Hematopoietic multipotent progenitor cell (in vitro differentiated cells): ENCODE measurements at regions not wholly inside any gene's neighbourhood (a gene's known extent, or its start where the extent isn't known, plus 50 kb on each side); places are given as distances from the start of the nearest gene placed in this dataset.

Experiments
- DNase-seq, 3 donors: peaks; one replicate each; pipeline ENCODE4 v3.0.0-alpha.2; 2011 to 2015; ENCODE audit warnings: low read depth in 2 of 3, low spot score in 2 of 3

DNA sequence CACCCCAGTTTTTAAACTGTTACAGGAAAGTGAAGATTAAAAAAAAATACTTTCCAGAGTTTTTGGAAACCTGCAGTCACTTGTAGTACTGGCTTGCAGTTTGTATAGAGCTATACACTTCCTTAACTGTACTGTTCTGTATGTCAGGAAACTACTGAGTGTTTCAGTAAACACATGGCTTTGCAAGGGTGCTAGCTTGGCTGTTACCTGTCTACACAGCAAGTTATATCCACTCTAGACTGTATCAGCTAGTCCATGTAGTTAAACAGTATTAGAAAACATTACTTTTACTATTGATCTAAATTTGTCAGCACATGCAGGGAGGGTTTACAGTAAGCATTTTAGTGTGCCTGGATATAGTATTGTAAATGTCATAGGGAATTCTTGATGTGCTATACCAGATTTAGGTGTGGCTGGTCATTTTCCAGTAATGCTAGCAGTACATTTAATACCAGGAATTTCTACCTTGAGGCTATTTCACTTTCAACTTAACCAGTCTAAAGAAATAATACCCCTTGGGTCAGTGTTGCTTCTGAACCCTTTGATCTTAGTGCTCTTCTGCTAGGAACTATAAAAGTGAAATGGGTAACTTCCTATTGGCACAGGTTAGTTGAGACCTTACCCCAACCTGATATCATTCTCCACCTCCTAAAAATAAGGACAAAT is 192.3 kb upstream of the ANKRD50 start:
- no peak for DNase-seq

DNA sequence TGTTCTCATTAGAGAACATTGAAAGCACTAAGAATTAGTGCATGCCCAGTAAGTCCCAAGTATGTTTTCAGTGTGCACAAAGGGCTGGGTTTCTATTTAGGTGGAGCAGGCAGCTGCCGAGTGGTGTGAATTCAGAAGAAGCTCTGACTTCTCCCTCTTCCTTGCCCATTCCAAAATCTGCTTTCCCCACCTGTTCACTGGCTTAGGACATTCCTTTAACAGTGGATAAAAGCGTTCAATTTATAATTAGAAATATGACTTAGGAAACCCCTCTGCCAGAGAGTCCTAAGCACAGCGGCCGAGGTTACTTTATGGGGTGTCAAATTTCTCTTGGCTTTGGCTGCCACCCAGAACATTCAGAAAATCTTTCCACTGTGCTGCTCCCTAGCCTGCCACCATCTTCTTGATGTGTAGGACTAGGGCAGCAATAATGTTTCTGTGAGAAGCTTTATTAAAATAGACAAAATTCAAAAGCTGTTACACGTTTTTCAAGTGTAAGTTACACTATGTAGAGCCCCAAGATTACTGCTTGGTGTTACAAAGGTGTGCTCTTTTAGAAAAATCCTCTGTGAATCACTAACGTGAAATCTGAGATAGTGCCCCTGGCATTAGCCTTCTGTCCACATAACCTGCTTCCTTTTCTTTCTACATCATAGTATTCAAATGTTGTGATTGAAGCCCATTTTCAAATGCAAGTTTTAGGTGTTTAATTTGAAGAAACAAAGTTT is 191.6 kb upstream of the ANKRD50 start:
- no peak for DNase-seq

DNA sequence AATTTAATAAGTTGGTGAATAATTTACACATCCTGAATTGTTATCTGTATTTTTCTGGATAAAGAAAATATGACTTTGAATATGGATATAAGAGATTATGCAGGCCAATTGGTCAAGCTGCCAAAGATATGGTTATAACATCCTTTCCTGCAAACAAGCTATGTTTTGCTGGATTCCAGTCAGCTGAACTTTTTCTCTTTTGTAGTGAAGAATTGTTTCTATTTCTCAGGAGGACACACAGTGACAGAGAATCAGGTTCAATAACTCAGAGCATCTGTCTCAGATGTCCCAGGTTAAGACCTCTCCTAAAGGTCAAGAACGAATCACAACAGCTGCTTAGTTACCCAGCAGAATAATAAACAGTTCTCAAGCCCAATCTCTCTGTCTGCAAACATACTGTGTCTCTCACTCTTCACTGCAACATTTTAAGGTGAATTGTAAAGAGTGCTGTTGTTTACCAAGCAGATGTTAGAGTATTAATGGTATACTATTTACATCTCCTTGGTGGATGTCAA is 189.5 kb upstream of the ANKRD50 start:
- DNase-seq: no peak

DNA sequence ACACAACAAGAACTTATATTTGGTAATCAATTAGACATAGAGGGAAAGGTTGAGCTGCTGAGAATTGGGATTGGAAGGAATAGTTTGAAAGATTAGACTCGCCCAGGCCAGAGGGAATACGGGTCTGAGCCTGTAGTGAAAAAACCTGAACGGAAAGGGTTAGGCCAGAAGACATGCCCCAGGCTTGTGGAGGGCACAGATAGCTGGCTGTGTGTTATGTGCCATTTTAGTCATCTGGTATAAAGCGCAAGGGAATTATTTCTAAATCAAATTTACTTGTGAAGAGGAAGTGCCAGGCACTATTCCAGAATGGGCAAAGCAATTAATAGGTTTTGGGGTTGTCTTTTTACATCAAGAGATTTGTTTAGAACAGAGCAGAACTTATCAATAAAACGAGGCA is 187.5 kb upstream of the ANKRD50 start:
- DNase-seq: no peak

DNA sequence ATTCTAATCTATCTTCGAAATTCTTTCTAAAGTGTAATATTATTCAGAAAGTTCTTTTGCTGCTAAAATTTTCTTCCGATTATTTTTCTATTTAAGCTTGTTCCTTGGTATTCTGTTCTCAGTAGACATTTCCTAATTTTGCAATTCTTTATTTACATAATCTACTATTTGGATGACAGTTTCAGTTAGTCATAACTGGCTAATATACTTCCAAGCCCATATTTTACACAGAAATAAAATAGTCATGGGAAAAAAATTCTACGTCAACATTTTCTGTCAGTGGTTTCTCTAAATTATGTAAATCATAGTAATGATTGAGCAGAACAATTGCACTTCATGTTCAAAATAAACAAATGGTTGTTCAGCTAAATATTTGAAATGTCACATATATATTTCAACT is 178.0 kb upstream of the ANKRD50 start:
- DNase-seq: no peak

DNA sequence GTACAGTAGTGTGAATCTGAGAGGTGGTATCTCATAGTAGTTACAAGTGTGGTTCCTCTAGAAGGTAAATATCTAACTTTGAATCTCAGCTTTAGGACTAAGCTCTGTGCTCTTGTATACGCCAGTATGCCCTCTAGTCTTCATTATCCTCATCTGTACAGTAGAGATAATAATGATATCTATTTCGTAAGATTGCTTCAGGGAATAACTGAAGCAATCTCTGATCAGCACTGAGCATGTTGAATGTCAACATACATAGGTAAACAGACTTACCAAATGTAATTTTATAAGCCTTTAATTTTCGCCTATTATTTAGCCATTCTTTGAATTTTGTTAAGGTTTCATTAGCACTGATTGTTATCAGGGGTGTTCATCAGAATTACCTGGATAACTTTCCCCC is 175.2 kb upstream of the ANKRD50 start:
- no peak for DNase-seq

DNA sequence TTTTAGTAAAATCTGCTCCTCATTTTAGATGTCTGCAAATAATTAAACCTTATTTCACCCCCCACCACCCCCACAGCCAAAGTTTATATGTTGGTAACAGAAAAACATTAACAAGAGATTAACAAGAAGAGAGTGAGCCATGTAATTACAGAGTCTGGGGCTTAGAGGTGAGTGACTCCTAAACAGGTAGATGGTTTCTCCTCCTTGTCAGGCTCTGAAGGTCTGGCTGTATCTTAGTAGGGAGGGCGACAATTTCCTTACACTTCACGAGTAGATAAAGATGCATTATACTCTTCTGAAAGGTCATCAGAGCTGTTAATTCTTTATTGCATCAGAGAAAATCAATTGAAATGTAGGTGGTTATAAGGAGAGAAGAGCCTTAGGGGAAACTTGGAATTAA is 171.8 kb upstream of the ANKRD50 start:
- no peak for DNase-seq

DNA sequence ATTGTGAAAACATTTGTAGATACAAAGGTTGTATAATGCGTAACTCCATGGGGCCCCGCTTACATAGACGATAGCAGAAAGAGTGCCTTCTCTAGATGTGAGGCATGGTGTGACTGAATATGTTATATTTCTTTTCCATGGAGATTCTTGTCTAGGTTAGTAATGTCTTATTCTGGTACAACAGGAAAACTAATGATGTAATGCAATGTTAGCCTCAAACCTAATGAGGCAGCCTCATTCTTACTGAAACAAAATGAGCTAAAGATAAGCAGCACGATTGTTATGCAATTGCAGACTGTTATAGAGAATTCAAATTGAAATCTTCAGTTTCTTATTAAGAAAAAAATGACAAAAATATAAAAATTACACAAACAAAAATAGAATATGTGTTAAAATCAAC is 171.1 kb upstream of the ANKRD50 start:
- DNase-seq: no peak

DNA sequence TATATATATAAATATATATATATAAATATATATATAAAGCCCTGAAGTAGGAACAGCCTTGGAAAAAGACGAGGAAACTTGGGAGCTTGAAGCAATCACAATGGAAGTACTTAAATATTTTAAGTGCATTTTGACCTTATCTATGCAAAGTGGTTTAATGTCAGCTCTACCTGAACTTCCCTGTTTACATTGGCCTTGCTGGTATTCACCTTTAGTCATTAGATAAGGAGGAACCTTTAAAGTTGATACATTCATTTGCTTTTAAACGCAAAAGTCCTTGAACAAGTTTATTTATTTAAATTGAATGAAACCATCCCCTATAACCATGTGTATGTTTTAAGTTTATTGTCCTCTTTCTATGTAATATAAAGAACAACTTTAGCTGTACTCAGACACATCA is 166.7 kb upstream of the ANKRD50 start:
- no peak for DNase-seq

DNA sequence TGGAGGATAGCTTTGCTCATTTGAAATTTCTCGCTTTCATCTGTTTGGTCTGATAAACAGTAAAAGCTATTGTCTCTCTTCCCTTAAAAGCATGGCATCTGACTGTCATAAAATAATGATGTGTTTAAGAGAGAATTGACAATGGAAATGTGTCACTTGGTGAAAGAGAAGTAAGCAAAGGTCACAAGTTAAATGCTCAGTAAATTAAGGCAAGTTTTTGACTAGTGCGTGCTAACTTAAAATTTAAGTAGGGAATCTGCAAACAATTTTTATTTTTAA is 161.6 kb upstream of the ANKRD50 start:
- DNase-seq: no peak

DNA sequence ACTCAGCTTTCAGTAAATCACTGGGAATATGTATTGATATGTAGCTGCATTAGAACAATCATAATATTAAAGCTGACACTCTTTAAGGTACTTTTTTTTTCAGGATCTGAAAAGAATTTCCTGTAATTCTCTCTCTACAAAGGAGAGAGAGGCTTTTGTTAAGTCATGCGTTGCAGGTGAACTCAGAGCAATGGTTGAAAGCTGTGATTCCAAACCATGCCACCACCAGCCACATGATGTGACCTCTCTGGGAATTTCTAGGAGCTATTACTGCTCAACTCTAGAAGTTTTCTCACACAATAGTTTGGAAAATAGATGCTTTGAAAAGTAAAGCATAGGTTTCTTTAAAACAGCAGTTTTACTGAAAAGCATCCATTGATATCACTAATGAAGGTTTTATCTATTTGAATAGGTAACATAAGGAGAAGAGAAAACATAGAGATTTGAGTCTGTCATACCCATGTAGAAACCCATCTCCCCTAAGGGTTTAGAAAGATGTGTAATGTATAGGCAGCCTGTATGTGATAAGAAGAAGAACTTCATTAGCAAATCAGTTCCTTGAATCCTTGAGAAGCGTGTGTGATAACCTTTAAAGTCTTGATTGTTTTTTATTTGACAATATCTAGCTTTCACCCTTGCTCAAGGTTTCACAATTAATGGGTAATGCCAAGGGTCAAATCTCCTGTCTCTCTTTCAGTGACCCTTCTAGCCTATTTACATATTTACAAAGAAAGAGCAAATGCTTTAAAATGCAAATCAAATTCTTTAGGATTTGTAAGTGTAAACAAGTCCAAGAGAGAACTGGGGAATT is 161.0 kb upstream of the ANKRD50 start:
- no peak for DNase-seq

DNA sequence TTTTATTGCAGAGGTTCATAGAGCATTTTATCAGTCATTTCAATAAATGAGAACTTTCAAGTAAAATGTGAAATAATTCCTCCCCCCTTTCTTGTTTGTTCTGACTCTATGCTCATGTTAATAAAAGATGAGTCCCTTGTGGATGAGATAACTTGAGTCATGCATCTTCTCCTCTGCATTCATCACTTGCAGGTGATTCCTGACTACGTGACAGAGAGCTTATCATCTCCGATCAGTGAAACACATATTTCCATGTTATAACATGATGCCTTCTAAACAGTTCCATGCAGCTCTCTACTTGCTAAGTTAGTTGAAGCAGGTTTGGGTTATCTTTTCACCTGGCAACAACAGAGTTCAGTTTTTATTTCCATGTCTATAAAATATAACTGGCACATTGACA is 160.1 kb upstream of the ANKRD50 start:
- DNase-seq: no peak

DNA sequence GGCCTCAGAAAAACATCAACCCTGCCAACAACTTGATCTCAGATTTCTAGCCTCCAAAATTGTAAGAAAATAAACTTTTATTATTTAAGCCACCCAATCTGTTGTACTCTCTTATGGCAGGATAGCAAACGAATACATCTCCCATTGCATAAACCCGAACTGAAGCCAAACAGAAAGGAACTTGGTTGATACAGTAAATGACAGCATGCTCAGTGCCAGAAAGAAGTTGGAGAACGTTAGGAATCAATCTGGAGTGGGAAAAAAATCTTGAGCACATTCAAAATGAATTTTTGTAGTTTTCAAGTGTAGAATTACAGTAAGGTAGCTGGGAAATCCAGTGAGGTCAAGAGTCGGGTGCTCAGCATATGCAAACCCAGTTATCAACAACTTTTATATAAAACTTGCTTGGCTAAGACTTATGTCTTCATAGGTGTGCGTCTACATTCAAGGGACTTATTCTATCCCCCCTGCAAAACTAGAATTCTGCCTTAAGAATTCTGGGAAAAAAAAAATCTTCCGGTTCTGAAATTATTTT is 157.5 kb upstream of the ANKRD50 start:
- no peak for DNase-seq

DNA sequence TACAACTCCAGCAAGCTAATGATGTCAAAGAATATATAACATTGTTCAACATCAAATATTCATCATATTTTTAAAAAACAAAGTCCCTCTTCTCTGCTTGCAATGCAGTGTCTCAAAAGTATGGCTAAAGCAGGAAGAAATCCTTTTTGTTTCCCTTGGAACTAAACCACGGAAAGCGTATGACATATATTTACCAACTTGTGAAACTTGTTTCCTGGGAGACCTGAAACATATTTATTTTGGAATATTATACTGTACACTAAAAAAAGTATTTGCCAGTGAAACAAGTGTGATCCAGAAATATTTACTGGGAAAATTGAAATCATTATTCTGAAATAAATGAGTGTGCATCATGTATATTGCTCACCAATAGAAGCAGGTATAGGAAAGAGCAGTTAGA is 156.0 kb upstream of the ANKRD50 start:
- no peak for DNase-seq

DNA sequence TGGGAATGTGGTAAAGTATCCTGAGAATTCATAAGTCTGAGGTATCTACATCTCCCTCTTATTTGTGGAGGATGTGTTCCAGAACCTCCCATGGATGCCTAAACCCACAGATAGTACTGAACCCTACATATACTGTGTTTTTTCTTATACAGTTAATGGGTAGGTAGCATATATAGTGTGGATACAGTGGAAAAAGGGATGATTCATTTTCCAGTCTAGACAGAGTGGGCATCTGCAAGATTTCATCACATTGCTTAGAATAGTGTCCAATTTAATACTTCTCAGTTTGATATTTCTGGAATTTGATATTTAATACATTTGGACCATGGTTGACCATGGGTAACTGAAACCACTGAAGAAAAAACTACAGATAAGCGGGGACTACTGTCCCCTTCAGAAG is 155.0 kb upstream of the ANKRD50 start:
- DNase-seq: no peak

DNA sequence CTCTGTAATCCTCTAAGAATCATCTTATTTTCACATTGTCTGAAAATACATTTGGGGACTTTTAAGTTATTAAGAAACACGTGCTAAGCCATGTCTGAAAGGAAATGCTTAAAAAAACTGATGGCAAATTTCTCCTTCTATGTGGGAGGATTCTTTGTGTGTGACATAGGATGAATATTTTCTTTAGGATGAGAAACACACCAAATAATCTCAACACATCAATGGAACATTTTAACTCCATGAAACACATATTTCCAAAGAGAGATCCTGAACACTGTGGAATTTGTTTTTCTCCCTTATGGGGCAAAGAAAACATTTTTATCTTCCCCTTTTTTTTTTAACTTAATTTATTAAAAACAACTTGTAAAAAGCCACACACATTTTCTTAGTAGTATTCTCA is 153.8 kb upstream of the ANKRD50 start:
- DNase-seq: no peak

DNA sequence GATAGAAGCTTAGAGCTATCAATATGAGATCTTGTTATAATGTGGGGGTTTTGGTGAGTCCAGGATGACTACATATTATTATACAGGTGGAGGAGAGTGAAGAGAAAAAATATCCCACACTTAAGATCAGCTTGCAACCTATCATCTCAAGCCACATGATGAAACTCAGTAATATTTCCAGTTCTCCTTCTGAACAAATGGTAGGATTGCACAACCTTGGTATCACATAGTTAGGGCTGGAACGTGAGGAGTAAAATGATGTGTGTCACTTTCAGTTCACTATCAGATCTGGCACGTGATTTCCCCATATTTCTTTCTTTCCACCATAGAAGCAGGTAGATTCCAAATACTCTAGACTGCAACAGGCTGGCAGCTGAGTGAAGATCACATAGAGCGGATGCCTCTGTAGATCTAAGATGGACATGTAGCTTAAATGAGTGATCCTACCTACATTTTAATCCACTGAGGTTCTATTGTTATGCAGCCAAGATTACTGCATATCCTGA is 150.6 kb upstream of the ANKRD50 start:
- DNase-seq: no peak

DNA sequence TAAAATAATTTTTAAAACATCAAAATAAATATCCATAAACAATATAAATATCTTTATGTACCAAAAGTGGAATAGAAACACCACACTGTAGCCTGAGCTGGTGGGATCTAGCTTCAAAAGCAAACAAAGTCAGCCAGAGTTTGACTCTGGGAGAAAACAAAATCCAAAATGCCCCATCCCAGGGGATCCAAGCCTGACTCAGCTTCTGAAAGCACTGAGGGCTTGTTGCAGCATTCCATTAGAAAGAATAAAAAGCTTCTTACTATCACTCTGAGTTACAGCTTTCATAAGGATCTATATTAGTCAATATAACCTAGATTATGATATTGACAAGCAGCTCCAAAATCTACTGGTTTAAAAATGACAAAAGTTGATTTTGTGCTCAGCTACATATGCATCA is 149.7 kb upstream of the ANKRD50 start:
- no peak for DNase-seq

DNA sequence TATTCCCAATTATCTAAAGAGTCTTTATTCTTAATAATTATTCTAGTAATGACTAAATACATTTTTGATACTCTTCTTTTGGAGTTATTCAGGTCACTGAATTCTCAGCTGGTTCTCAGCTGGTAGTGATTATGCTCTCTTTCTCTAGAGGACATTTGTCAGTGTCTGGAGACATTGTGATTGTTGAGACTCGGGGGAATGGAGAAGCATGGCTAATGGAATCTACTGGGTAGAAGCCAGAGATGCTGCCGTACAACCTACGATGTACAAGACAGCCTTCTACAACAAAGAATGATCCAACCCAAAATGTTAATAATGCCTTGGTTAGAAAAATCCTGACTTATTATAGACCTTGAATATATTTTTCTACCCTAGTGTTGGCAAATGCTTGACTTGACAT is 149.2 kb upstream of the ANKRD50 start:
- DNase-seq: no peak

DNA sequence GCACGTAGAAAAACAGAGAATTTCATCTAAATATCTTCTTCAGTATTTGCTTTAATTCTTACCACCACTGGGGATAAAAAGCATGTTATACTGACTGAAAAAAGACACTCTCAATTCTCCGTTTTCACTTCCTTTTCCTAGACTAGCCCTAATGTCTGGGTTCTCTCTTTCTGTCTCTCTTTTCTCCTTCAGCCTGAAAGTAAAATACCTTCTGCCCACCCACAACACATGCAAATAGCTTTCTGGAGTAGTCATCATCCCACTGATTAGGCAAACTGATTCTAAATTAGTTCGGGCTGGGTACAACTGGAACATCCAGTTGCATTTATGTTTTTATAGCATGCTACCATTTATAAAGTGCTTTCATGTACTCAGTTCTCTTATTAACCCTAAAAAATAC is 142.4 kb upstream of the ANKRD50 start:
- DNase-seq: no peak

DNA sequence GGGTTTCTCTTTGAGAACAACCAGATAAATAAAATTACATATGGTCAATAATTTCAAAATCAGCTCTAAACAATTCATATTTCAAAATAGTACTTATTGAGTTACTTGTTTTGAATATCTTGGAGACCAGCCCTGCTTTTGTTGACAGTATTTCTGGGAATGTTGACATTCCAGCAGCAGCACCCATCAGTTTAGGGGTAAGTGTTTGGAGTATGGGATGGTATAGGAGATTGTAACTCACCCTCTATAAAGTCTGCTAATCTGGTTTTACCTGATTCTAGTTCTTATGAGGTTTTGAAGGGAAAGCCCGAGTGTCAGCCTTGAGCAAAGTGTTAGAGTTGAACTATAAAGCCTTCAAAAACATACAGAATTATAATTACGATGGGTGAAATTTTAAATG is 139.2 kb upstream of the ANKRD50 start:
- no peak for DNase-seq

DNA sequence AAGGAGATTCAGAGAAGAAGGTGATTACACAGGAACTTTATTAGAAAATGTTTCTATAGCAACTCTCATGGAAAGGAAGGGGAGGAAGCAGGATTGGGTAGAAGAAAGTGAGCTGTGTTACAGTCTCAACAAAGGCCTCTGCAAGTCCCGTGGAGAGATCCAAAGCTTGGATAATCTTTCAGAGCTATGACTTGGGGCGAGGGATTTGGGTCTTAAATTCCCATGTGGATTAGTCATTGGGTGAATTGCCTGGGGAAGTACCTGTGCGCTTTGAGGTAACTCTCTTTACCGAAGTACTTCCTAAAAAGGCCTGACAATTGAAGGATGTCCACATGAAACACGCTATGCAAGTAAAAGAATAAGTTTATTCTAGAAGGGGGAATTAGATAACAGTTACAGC is 133.8 kb upstream of the ANKRD50 start:
- no peak for DNase-seq
